ENCODE measurements at regions not wholly inside any gene's neighbourhood (a gene's known extent, or its start where the extent isn't known, plus 50 kb on each side); places are given as distances from the start of the nearest gene placed in this dataset.

DNA sequence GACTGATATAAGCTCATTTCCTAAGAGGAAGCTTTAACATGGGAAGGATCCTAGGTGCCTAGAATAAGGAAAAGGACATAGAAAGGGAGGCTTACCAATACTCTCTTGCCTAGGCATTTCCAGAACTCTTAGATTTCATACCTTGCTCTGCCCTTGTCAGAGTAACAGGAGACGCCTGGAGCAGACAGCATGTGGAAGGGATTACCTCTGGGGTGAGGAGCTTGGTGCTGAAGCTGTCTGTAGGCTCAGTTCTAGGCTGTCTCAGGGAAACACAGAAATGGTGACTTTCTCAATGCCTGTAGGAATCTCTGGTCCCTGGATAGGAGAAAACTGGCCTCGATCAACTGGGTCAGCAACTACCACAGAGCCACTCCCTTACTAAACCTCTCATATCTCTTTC lies 150.0 kb downstream of the SLC4A3 start:
- no peaks in the 10 kb centered on the region for H3K36me3 ChIP-seq (ENCODE audit: low read depth)
- no peaks in the 10 kb centered on the region for H4K20me1 ChIP-seq (ENCODE audit: insufficient read depth)
- in situ Hi-C loops (cut with MboI), result no loop called here
- 8 to 10% methylated on average over 2 of the region's 2 CpGs for WGBS, 2 experiments (ENCODE audit: low coverage in 1 of 2, low lambda C conversion rate in 2 of 2, missing lambda C conversion rate in 2 of 2)
- H3K27me3 ChIP-seq (replicated peaks; ENCODE audit: insufficient read depth), result peaks cover 12% of the 10 kb centered on the region
- no peaks in the 10 kb centered on the region for H3K9me2 ChIP-seq (ENCODE audit: insufficient read depth)
- no peak overlapping the region for H3K9ac ChIP-seq
- no peak overlapping the region for H2AFZ ChIP-seq
- no peaks in the 10 kb centered on the region for H3K79me2 ChIP-seq (ENCODE audit: insufficient read depth)
- no peak overlapping the region for H3K4me3 ChIP-seq
- no peaks in the 10 kb centered on the region for H3K9me3 ChIP-seq (ENCODE audit: low read depth)
- no peak overlapping the region for H3K4me2 ChIP-seq (ENCODE audit: unreplicated experiment)
- no peaks in the 10 kb centered on the region for H3F3A ChIP-seq (ENCODE audit: insufficient read depth)
- no peaks in the 10 kb centered on the region for H3K4me1 ChIP-seq (ENCODE audit: insufficient read depth)
- no peak for TF ChIP-seq EZH2 (IDR thresholded peaks at IDR 0.05; ENCODE audit: insufficient read depth, poor library complexity, severe bottlenecking)
- no peak for TF ChIP-seq EZH2phosphoT487 (IDR thresholded peaks at IDR 0.05; ENCODE audit: insufficient read depth, low read depth)
- no peak for DNase-seq
- no peak overlapping the region for H3K27ac ChIP-seq

DNA sequence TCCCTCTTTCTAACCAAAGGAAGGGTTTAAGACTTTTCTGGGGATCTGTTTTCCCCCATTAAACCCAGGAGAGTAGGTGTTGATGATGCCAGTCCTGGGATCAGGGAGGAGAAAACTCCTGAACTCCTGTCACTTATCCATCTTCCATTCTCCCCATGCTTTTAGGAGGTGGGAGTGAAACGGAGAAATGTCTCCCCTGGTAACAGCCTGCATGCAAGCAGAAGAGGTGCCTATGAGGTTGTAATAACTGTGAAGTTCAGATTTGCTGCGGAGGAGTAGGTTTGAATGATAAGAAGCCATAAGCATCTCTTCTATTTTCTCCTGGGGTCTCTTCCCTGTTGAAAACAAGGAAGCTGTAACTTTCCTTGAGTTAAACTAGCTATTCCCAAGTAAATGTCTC lies 150.8 kb downstream of the SLC4A3 start:
- no peaks in the 10 kb centered on the region for H3K9me2 ChIP-seq (ENCODE audit: insufficient read depth)
- peaks cover 12% of the 10 kb centered on the region for H3K27me3 ChIP-seq (replicated peaks; ENCODE audit: insufficient read depth)
- no peaks in the 10 kb centered on the region for H3K9me3 ChIP-seq (ENCODE audit: low read depth)
- H3K27ac ChIP-seq, result no peak overlapping the region
- no peak overlapping the region for H3K9ac ChIP-seq
- WGBS, 2 experiments (ENCODE audit: low coverage in 1 of 2, low lambda C conversion rate in 2 of 2, missing lambda C conversion rate in 2 of 2), result 44 to 46% methylated on average over 2 of the region's 2 CpGs
- in situ Hi-C loops (cut with MboI), result no loop called here
- no peak for DNase-seq
- TF ChIP-seq EZH2phosphoT487 (IDR thresholded peaks at IDR 0.05; ENCODE audit: insufficient read depth, low read depth), result no peak
- TF ChIP-seq EZH2 (IDR thresholded peaks at IDR 0.05; ENCODE audit: insufficient read depth, poor library complexity, severe bottlenecking), result no peak
- no peaks in the 10 kb centered on the region for H4K20me1 ChIP-seq (ENCODE audit: insufficient read depth)
- no peak overlapping the region for H3K4me2 ChIP-seq (ENCODE audit: unreplicated experiment)
- no peaks in the 10 kb centered on the region for H3F3A ChIP-seq (ENCODE audit: insufficient read depth)
- H3K4me1 ChIP-seq (ENCODE audit: insufficient read depth), result no peaks in the 10 kb centered on the region
- H3K79me2 ChIP-seq (ENCODE audit: insufficient read depth), result no peaks in the 10 kb centered on the region
- H3K36me3 ChIP-seq (ENCODE audit: low read depth), result no peaks in the 10 kb centered on the region
- H2AFZ ChIP-seq, result no peak overlapping the region
- H3K4me3 ChIP-seq, result no peak overlapping the region

DNA sequence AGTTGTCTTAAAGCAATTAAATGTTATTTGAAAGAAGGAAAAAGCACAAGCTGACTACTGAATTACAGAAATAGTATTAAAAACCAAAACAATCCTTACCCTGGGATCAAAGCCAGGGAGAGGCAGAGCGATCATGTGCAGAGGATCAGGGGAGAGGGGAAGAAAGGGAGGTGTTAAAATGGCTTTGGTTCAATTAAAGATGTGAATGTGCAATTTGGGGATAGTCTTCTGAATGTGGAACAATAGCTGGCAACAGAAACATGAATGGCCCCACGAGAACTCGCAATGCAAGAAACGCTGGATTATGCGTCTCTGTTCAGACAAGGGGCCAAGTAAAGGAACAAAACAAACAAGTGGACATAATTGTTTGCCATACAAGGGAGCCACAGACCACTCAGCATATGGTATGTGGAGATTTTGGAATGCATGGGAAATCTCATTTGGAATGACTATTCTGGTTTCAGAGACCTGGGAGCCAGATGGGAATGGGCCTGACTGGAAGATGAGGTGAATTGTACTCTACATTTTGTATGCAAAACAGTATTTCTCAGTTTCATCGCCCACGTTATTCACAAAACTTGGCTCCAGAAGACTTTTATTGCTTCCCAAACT lies 155.4 kb downstream of the SLC4A3 start:
- Histone ChIP-seq H3K9me3 (ENCODE audit: low read depth) (no peaks in the 10 kb centered on the region), H3K9me2 (ENCODE audit: insufficient read depth) (no peaks in the 10 kb centered on the region), H3K9ac (no peak overlapping the region), H3K4me3 (no peak overlapping the region), H3K4me2 (ENCODE audit: unreplicated experiment) (no peak overlapping the region), H4K20me1 (ENCODE audit: insufficient read depth) (no peaks in the 10 kb centered on the region), H3F3A (ENCODE audit: insufficient read depth) (no peaks in the 10 kb centered on the region), H3K36me3 (ENCODE audit: low read depth) (no peaks in the 10 kb centered on the region), H2AFZ (no peak overlapping the region), H3K4me1 (ENCODE audit: insufficient read depth) (no peaks in the 10 kb centered on the region), H3K27ac (no peak overlapping the region), H3K79me2 (ENCODE audit: insufficient read depth) (no peaks in the 10 kb centered on the region), H3K27me3 (replicated peaks; ENCODE audit: insufficient read depth) (peaks cover 4% of the 10 kb centered on the region)
- no peak for TF ChIP-seq EZH2phosphoT487 (IDR thresholded peaks at IDR 0.05; ENCODE audit: insufficient read depth, low read depth)
- TF ChIP-seq EZH2 (IDR thresholded peaks at IDR 0.05; ENCODE audit: insufficient read depth, poor library complexity, severe bottlenecking), result no peak
- 16% methylated on average over 7 of the region's 7 CpGs for WGBS, 2 experiments (ENCODE audit: low coverage in 1 of 2, low lambda C conversion rate in 2 of 2, missing lambda C conversion rate in 2 of 2)
- in situ Hi-C loops (cut with MboI), result no loop called here
- no peak for DNase-seq

DNA sequence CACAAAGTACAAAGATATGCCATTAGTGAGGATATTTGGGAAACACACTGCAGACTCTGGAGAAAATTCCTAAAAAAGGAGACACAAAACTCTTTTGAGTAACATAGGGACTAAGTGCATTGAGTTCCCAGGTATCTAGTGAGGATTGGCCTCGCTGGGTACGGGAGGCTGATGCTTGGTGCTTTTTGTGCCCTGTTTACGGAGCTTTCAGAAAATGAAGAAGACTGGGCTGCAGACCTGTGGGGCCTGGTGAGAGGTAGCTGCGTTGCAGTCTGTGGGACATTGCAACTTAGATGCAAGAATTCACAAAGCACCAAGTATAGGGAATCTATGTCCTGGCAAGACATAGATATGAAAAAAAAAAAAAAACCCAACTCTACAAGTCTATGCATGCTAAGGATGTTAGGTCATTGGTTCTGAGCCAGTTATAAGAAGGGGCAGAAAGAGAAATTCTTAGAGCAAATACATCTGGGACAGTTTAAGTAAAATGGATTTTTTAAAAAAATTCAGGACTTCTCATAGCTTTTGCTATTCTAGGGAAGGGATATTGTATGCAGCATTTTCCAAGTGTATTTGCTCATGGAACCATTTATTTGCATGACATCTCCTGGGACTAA lies 156.0 kb downstream of the SLC4A3 start:
- no peak overlapping the region for H3K4me3 ChIP-seq
- no peak overlapping the region for H3K4me2 ChIP-seq (ENCODE audit: unreplicated experiment)
- H3K36me3 ChIP-seq (ENCODE audit: low read depth), result no peaks in the 10 kb centered on the region
- TF ChIP-seq EZH2 (IDR thresholded peaks at IDR 0.05; ENCODE audit: insufficient read depth, poor library complexity, severe bottlenecking) (no peak), EZH2phosphoT487 (IDR thresholded peaks at IDR 0.05; ENCODE audit: insufficient read depth, low read depth) (no peak)
- no peaks in the 10 kb centered on the region for H3K9me3 ChIP-seq (ENCODE audit: low read depth)
- no peaks in the 10 kb centered on the region for H3K79me2 ChIP-seq (ENCODE audit: insufficient read depth)
- no peak overlapping the region for H3K9ac ChIP-seq
- in situ Hi-C loops (cut with MboI), result no loop called here
- DNase-seq, result peak; percentile 11
- H2AFZ ChIP-seq, result no peak overlapping the region
- 20 to 23% methylated on average over 4 of the region's 4 CpGs for WGBS, 2 experiments (ENCODE audit: low coverage in 1 of 2, low lambda C conversion rate in 2 of 2, missing lambda C conversion rate in 2 of 2)
- no peaks in the 10 kb centered on the region for H4K20me1 ChIP-seq (ENCODE audit: insufficient read depth)
- H3K9me2 ChIP-seq (ENCODE audit: insufficient read depth), result no peaks in the 10 kb centered on the region
- H3K27ac ChIP-seq, result no peak overlapping the region
- H3K4me1 ChIP-seq (ENCODE audit: insufficient read depth), result no peaks in the 10 kb centered on the region
- H3F3A ChIP-seq (ENCODE audit: insufficient read depth), result no peaks in the 10 kb centered on the region
- H3K27me3 ChIP-seq (replicated peaks; ENCODE audit: insufficient read depth), result peaks cover 2% of the 10 kb centered on the region
